DND-41 (cell line): ENCODE measurements at regions not wholly inside any gene's neighbourhood (a gene's known extent, or its start where the extent isn't known, plus 50 kb on each side); places are given as distances from the start of the nearest gene placed in this dataset.
"Not testable (repeated sequence)": the region's sequence is repeated elsewhere in the genome, so short reads cannot be mapped to it uniquely, and the experiment has no call there.

Experiments
- ATAC-seq: fragments of 200-7000 bp; cut with Tn5 transposase; 3 replicates; pipeline ENCODE4 v1.9.1; 2021; ENCODE audit warnings: low read depth; ENCODE audit not compliant: insufficient read depth
- DNase-seq: peaks from one replicate; pipeline ENCODE4 v3.0.0-alpha.2; 2020
- H2AFZ ChIP-seq: 2 replicates; pipeline ENCODE4 v1.6.0; 2012; ENCODE audit warnings: low read depth, low read length
- H3K27ac ChIP-seq: 2 replicates; pipeline ENCODE4 v1.5.1; 2012; ENCODE audit warnings: low read length, inconsistent platforms
- H3K27me3 ChIP-seq: fragments of 200-600 bp; sonication (generic); 2 replicates; pipeline ENCODE4 v1.6.0; 2012; ENCODE audit warnings: low read length, mild to moderate bottlenecking, inconsistent platforms; ENCODE audit not compliant: insufficient read depth, poor library complexity
- H3K36me3 ChIP-seq: 2 replicates; pipeline ENCODE4 v1.5.1; 2012; ENCODE audit warnings: low read length, inconsistent platforms; ENCODE audit not compliant: insufficient read depth
- H3K4me1 ChIP-seq: 2 replicates; pipeline ENCODE4 v1.5.1; 2012; ENCODE audit warnings: mild to moderate bottlenecking, low read length; ENCODE audit not compliant: insufficient read depth
- H3K4me2 ChIP-seq: 2 replicates; pipeline ENCODE4 v1.6.0; 2012; ENCODE audit warnings: mild to moderate bottlenecking, moderate library complexity, low read length, inconsistent platforms; ENCODE audit not compliant: insufficient read depth
- H3K4me3 ChIP-seq, 2 experiments: fragments of 200-600 bp in 1 of 2; shearing (Covaris generic) in 1 of 2; 2 replicates each; pipeline ENCODE4 v1.5.1; 2012 to 2016; ENCODE audit warnings: inconsistent platforms in 2 of 2, low read length in 2 of 2, mild to moderate bottlenecking in 2 of 2, low read depth in 1 of 2, moderate library complexity in 1 of 2
- H3K79me2 ChIP-seq: 2 replicates; pipeline ENCODE4 v1.6.0; 2012; ENCODE audit warnings: low read length, inconsistent platforms; ENCODE audit not compliant: insufficient read depth
- H3K9ac ChIP-seq: 2 replicates; pipeline ENCODE4 v1.6.0; 2012; ENCODE audit warnings: low read depth, mild to moderate bottlenecking, inconsistent platforms, low read length, moderate library complexity
- H3K9me3 ChIP-seq: 2 replicates; pipeline ENCODE4 v1.5.1; 2012; ENCODE audit warnings: low read length, moderate library complexity, mild to moderate bottlenecking, inconsistent platforms; ENCODE audit not compliant: insufficient read depth, severe bottlenecking
- H4K20me1 ChIP-seq: 2 replicates; pipeline ENCODE4 v1.6.0; 2012; ENCODE audit warnings: low read length; ENCODE audit not compliant: insufficient read depth
- EZH2 ChIP-seq: IDR thresholded peaks from 3 replicates; pipeline ENCODE4 v1.6.1; 2012; ENCODE audit warnings: borderline replicate concordance, low read depth, mild to moderate bottlenecking, moderate library complexity, low read length, inconsistent platforms; ENCODE audit not compliant: severe bottlenecking
- TF ChIP-seq, protein P1 (sequence below): IDR thresholded peaks from 2 replicates; pipeline ENCODE4 v1.5.1; 2012; ENCODE audit warnings: borderline replicate concordance, low read length, moderate library complexity, mild to moderate bottlenecking; ENCODE audit not compliant: poor library complexity, severe bottlenecking; ENCODE audit errors: extremely low read depth

DNA sequence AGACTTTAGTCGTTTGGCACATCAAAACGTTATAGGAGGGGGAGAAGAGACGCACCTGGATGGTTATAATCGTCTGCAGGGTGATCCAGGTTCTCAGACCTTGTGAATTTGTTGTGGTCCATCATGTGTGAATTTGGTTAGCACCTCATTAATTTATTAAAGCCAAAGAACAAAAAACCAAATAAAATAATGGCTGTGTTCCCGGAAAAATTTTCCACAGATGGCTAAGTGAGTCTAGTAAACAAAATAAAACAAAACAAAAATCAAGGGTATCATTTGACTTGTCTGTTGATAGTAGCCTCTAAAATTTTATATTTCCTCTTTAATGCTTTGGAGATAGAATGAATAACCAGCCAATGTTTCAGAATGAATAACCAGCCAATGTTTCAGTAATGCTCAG lies 119.7 kb downstream of the ACTBL2 start:
- H3K36me3 ChIP-seq, result no peaks in the 10 kb centered on the region
- H3K4me1 ChIP-seq, result no peaks in the 10 kb centered on the region
- ATAC-seq, result no peak
- no peak overlapping the region for H3K4me2 ChIP-seq
- H3K79me2 ChIP-seq, result no peaks in the 10 kb centered on the region
- H3K9me3 ChIP-seq, result no peaks in the 10 kb centered on the region
- H3K27me3 ChIP-seq, result no peaks in the 10 kb centered on the region
- DNase-seq, result no peak
- H4K20me1 ChIP-seq, result no peaks in the 10 kb centered on the region
- H3K9ac ChIP-seq, result no peak overlapping the region
- TF ChIP-seq, protein P1, sequence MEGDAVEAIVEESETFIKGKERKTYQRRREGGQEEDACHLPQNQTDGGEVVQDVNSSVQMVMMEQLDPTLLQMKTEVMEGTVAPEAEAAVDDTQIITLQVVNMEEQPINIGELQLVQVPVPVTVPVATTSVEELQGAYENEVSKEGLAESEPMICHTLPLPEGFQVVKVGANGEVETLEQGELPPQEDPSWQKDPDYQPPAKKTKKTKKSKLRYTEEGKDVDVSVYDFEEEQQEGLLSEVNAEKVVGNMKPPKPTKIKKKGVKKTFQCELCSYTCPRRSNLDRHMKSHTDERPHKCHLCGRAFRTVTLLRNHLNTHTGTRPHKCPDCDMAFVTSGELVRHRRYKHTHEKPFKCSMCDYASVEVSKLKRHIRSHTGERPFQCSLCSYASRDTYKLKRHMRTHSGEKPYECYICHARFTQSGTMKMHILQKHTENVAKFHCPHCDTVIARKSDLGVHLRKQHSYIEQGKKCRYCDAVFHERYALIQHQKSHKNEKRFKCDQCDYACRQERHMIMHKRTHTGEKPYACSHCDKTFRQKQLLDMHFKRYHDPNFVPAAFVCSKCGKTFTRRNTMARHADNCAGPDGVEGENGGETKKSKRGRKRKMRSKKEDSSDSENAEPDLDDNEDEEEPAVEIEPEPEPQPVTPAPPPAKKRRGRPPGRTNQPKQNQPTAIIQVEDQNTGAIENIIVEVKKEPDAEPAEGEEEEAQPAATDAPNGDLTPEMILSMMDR, result no peak
- TF ChIP-seq EZH2, result no peak
- no peak overlapping the region for H3K4me3 ChIP-seq
- no peak overlapping the region for H3K27ac ChIP-seq
- H2AFZ ChIP-seq, result no peak overlapping the region

DNA sequence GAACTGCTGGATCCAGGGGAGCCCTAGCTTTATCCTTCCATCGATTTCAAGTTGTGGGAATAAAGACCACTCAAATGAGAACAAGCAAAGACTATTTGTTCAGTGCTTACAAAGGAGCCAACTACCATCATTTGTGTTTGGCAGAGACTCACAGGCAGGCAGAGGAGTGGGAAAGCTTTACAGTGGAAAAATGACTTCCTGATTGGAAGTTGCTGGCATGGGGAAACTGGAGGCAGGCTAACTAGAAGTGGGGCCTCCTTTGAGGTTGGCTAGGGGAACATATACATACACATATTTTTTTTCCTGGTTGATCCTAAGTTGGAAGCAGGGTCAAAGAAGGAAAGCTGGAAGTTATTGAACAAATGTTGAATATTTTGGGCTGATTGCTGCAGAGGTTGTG lies 121.7 kb downstream of the ACTBL2 start:
- Histone ChIP-seq H4K20me1 (no peaks in the 10 kb centered on the region), H3K27ac (no peak overlapping the region)

DNA sequence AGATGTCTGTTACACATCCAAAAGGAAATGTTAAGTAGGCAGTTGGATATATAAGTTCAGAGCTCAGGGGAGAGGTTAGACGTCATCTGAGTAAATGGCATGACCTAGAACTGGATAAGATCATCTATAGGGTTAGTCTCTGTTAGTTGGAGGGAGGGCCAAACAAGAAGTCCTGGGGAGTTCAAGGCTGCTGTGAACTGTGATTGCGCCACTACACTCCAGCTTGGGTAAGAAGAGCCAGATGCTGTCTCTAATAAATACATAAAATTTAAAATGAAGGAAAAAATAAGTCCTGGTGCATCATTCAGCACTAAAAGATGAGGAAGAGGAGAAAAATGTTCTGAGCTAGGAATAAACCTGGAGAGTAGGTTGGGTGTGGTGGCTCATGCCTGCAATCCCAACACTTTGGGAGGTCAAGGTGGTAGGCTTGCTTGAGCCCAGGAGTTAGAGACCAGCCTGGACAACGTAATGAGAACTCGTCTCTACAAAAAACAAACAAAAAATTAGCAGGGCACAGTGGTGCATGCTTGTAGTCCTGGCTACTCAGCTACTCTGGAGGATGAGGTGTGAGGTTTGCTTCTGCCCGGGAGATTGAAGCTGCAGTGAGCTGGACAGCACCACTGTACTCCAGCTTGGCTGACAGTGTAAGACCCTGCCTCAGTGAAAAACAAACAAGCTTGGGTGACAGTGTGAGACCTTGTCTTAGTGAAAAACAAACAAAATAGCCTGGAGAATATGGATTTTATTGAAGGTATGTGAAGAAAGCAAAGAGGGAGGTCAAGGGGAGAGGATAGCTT lies 123.6 kb downstream of the ACTBL2 start:
- TF ChIP-seq, protein P1, result no peak
- Histone ChIP-seq H3K79me2 (no peaks in the 10 kb centered on the region), H4K20me1 (no peaks in the 10 kb centered on the region), H3K27me3 (no peaks in the 10 kb centered on the region), H3K27ac (no peak overlapping the region), H3K4me2 (no peak overlapping the region), H3K36me3 (no peaks in the 10 kb centered on the region), H3K4me3 (no peak overlapping the region), H3K4me1 (no peaks in the 10 kb centered on the region), H2AFZ (no peak overlapping the region), H3K9ac (no peak overlapping the region), H3K9me3 (no peaks in the 10 kb centered on the region)
- DNase-seq (no peak), ATAC-seq (no peak)

More for the DNA sequence above, 121.7 kb downstream of the ACTBL2 start:
- ATAC-seq (no peak), DNase-seq (no peak)
- Histone ChIP-seq H3K9ac (no peak overlapping the region), H2AFZ (peak overlapping the region; percentile 29; the same call in 1 of the 2 replicates), H3K79me2 (no peaks in the 10 kb centered on the region), H3K4me1 (no peaks in the 10 kb centered on the region), H3K9me3 (no peaks in the 10 kb centered on the region), H3K27me3 (no peaks in the 10 kb centered on the region), H3K4me3 (no peak overlapping the region), H3K36me3 (no peaks in the 10 kb centered on the region), H3K4me2 (no peak overlapping the region)
- no peak for TF ChIP-seq EZH2
- TF ChIP-seq, protein P1, result no peak

DNA sequence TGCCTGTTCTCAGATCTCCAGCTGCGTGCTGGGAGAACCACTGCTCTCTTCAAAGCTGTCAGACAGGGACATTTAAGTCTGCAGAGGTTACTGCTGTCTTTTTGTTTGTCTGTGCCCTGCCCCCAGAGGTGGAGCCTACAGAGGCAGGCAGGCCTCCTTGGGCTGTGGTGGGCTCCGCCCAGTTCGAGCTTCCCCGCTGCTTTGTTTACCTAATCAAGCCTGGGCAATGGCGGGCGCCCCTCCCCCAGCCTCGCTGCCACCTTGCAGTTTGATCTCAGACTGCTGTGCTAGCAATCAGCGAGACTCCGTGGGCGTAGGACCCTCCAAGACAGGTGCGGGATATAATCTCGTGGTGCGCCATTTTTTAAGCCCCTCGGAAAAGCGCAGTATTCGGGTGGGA lies 125.8 kb downstream of the ACTBL2 start:
- not testable (repeated sequence) for H3K4me3 ChIP-seq, ATAC-seq, H4K20me1 ChIP-seq, H3K4me2 ChIP-seq, H3K9ac ChIP-seq, H3K79me2 ChIP-seq, DNase-seq, H3K9me3 ChIP-seq, H2AFZ ChIP-seq, H3K27me3 ChIP-seq, H3K4me1 ChIP-seq, H3K27ac ChIP-seq, H3K36me3 ChIP-seq
